ENCODE measurements at regions not wholly inside any gene's neighbourhood (a gene's known extent, or its start where the extent isn't known, plus 50 kb on each side); places are given as distances from the start of the nearest gene placed in this dataset.

DNA sequence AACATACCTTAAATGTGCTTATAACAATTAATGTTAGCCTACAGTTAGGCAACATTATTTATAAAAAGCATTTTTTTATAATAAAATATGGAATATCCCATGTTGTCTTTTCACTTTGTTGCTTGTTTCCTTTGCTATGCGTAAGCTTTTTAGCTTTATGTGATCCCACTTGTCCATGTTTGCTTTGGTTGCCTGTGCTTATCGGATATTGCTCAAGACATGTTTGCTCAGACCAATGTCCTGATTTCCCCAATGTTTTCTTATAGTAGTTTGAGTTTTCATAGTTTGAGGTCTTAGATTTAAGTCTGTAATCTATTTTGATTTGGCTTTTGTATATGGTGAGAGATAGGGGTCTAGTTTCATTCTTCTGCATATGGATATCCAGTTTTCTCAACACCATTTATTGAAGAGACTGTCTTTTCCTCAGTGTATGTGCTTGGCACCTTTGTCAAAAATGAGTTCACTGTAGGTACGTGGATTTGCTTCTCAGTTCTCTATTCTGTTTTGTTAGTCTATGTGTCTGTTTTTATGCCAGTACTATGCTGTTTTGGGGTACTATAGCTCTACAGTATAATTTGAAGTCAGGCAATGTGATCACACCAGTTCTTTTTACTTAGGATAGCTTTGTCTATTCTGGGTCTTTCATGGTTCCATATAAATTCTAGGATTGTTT is 592.7 kb upstream of the SEMA6D start:
- TF ChIP-seq, protein P1, sequence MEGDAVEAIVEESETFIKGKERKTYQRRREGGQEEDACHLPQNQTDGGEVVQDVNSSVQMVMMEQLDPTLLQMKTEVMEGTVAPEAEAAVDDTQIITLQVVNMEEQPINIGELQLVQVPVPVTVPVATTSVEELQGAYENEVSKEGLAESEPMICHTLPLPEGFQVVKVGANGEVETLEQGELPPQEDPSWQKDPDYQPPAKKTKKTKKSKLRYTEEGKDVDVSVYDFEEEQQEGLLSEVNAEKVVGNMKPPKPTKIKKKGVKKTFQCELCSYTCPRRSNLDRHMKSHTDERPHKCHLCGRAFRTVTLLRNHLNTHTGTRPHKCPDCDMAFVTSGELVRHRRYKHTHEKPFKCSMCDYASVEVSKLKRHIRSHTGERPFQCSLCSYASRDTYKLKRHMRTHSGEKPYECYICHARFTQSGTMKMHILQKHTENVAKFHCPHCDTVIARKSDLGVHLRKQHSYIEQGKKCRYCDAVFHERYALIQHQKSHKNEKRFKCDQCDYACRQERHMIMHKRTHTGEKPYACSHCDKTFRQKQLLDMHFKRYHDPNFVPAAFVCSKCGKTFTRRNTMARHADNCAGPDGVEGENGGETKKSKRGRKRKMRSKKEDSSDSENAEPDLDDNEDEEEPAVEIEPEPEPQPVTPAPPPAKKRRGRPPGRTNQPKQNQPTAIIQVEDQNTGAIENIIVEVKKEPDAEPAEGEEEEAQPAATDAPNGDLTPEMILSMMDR (IDR thresholded peaks at IDR 0.05; ENCODE audit: low read length), result no peak
- TF ChIP-seq EZH2 (IDR thresholded peaks at IDR 0.05; ENCODE audit: borderline replicate concordance, low read length), result no peak
